Activated CD8-positive, alpha-beta T cell treated with anti-CD3 and anti-CD28 coated beads for 36 hours (primary cell): ENCODE measurements at regions not wholly inside any gene's neighbourhood (a gene's known extent, or its start where the extent isn't known, plus 50 kb on each side); places are given as distances from the start of the nearest gene placed in this dataset.

Experiments used
- ATAC-seq: fragments of 200-7000 bp; cut with Tn5 transposase; one replicate; pipeline ENCODE4 v1.10.0; 2021; ENCODE audit warnings: mild to moderate bottlenecking, moderate library complexity
- CTCF ChIA-PET: fragments of 350-600 bp; sonication (Branson Sonifier 250); formaldehyde crosslinking; loops from one replicate; lab custom pipeline; 2021; ENCODE audit warnings: antibody characterized with exemption; lab: Charles Lee
- POLR2A ChIA-PET: fragments of 350-600 bp; sonication (Branson Sonifier 250); formaldehyde crosslinking; loops from one replicate; lab custom pipeline; 2021; ENCODE audit warnings: antibody characterized with exemption; lab: Charles Lee
- DNase-seq: peaks from one replicate; pipeline ENCODE4 v3.0.0-alpha.2; 2020
- H3K27ac Mint-ChIP-seq: one replicate; pipeline ENCODE4 v1.8.0; 2021; ENCODE audit warnings: mild to moderate bottlenecking, mixed read lengths
- H3K27me3 Mint-ChIP-seq: one replicate; pipeline ENCODE4 v1.8.0; 2021; ENCODE audit warnings: mixed read lengths
- H3K36me3 Mint-ChIP-seq: one replicate; pipeline ENCODE4 v1.8.0; 2021; ENCODE audit warnings: low read depth, mixed read lengths
- H3K4me1 Mint-ChIP-seq: one replicate; pipeline ENCODE4 v1.8.0; 2021; ENCODE audit warnings: low read depth, mixed read lengths
- H3K4me3 Mint-ChIP-seq: one replicate; pipeline ENCODE4 v1.8.0; 2021; ENCODE audit warnings: mild to moderate bottlenecking, moderate library complexity, mixed read lengths
- H3K9me3 Mint-ChIP-seq: one replicate; pipeline ENCODE4 v1.8.0; 2021; ENCODE audit warnings: mixed read lengths
- CTCF ChIP-seq: fragments of 200-600 bp; IDR thresholded peaks from one replicate; pipeline ENCODE4 v1.8.0; 2022; ENCODE audit warnings: antibody characterized with exemption, mild to moderate bottlenecking
- intact Hi-C: fragments of 100-400 bp; cut with micrococcal nuclease; formaldehyde crosslinking; loops from one replicate; pipeline ENCODE4 v1.10.0; 2022

GRCh38 chr13:72599178-72599743 is 128.2 kb downstream of the MZT1 start:
- no peaks in the 10 kb centered on the region for H3K9me3 Mint-ChIP-seq
- TF ChIP-seq CTCF: no peak
- no peak overlapping the region for H3K27ac Mint-ChIP-seq
- H3K4me3 Mint-ChIP-seq: no peak overlapping the region
- no peaks in the 10 kb centered on the region for H3K4me1 Mint-ChIP-seq
- ChIA-PET CTCF (interaction anchor here (0.7 to 1.0 kb wide), 2 partner anchors 43 to 45 kb away, joined by 3 read pairs; no protein-coding TSS in a partner anchor), POLR2A (no interaction called here)
- no peaks in the 10 kb centered on the region for H3K27me3 Mint-ChIP-seq
- intact Hi-C loops: no loop called here
- H3K36me3 Mint-ChIP-seq: no peaks in the 10 kb centered on the region
- ATAC-seq: no peak
- DNase-seq: no peak

- ATAC-seq (no peak), DNase-seq (no peak)
- ChIA-PET CTCF (no interaction called here), POLR2A (no interaction called here)
- intact Hi-C loops: no loop called here
- no peak overlapping the region for H3K27ac Mint-ChIP-seq
- H3K27me3 Mint-ChIP-seq: peaks cover 4% of the 10 kb centered on the region
- no peak for TF ChIP-seq CTCF
- H3K9me3 Mint-ChIP-seq: no peaks in the 10 kb centered on the region
- no peak overlapping the region for H3K4me3 Mint-ChIP-seq
- no peaks in the 10 kb centered on the region for H3K4me1 Mint-ChIP-seq
- H3K36me3 Mint-ChIP-seq: no peaks in the 10 kb centered on the region
Observed at GRCh38 chr13:72590091-72590740, 137.2 kb downstream of the MZT1 start.

DNA sequence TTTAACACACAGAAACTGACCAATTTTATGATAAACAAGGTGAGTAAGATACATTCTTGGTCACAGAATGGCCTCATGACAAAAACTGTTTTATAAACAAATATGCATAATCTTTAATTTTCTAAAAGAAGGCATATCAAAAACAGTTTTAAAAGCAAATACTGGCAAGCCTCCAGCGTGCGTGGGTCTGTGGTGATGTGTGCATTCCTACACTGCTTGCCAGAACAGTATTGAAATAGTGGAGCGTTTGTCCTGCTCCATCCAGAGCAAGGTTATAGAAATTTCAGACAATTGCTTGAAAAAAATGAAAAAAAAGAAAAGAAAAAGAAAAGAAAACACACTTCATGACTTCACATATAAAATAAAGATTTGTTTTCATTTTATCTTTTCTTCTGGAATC is 140.9 kb downstream of the MZT1 start:
- no peaks in the 10 kb centered on the region for H3K4me1 Mint-ChIP-seq
- no peak overlapping the region for H3K27ac Mint-ChIP-seq
- TF ChIP-seq CTCF: no peak
- no peak overlapping the region for H3K4me3 Mint-ChIP-seq
- POLR2A ChIA-PET: no interaction called here
- H3K9me3 Mint-ChIP-seq: no peaks in the 10 kb centered on the region
- CTCF ChIA-PET: no interaction called here
- no peak for DNase-seq
- ATAC-seq: no peak
- intact Hi-C loops: no loop called here
- H3K36me3 Mint-ChIP-seq: no peaks in the 10 kb centered on the region
- H3K27me3 Mint-ChIP-seq: peaks cover 3% of the 10 kb centered on the region

DNA sequence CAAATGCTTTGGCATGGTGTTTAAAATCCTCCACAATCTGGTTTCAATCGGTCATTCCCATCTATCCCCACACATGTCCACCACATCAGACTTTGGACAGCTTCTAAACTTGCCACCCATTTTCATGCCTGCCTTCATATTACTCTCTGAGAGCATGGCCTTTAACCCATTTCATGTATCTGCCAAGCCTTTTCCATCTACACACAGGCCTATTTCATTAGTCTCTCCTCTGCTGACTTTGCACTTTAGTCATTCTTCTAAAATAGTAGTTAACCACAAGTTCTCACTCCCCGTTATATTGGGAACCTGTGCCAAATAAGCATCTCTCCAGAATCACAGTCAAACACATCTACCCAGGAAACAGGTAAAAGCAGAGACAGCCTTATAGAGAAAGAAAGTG is 142.2 kb downstream of the MZT1 start:
- no peak for ATAC-seq
- ChIA-PET CTCF (no interaction called here), POLR2A (interaction anchor here (0.8 kb wide), 1 partner anchor 667 kb away, joined by 3 read pairs; no protein-coding TSS in a partner anchor)
- TF ChIP-seq CTCF: no peak
- Mint-ChIP-seq H3K27me3 (peaks cover 3% of the 10 kb centered on the region), H3K27ac (no peak overlapping the region), H3K4me1 (no peaks in the 10 kb centered on the region), H3K4me3 (no peak overlapping the region), H3K9me3 (no peaks in the 10 kb centered on the region), H3K36me3 (no peaks in the 10 kb centered on the region)
- intact Hi-C loops: no loop called here
- DNase-seq: no peak

DNA sequence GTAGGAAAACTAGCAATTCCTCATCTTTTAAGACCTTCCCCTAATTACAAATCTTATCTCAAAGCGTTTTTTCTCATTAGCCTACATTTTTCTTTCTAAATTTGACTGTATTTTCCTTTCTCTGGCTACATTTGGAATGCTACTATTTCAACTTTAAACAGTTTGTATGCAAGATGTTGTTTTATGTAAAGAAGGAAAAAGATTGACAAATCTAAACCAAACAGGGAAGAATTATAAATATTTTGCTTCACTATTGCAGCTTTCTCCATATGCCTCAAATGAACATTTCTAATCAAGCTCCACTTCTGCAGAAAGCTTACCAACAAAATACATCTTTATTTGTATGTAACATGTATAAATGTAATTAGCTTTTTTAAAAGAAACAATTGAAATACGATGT is 156.2 kb downstream of the MZT1 start:
- ChIA-PET POLR2A (no interaction called here), CTCF (interaction anchor here (0.8 kb wide), 1 partner anchor 9 kb away, joined by 4 read pairs; no protein-coding TSS in a partner anchor)
- intact Hi-C loops: no loop called here
- Mint-ChIP-seq H3K9me3 (peaks cover 6% of the 10 kb centered on the region), H3K4me3 (no peak overlapping the region), H3K4me1 (no peaks in the 10 kb centered on the region), H3K36me3 (no peaks in the 10 kb centered on the region), H3K27me3 (peaks cover 3% of the 10 kb centered on the region), H3K27ac (no peak overlapping the region)
- no peak for DNase-seq
- TF ChIP-seq CTCF: no peak
- ATAC-seq: no peak
